ENCODE measurements at regions not wholly inside any gene's neighbourhood (a gene's known extent, or its start where the extent isn't known, plus 50 kb on each side); places are given as distances from the start of the nearest gene placed in this dataset.

DNA sequence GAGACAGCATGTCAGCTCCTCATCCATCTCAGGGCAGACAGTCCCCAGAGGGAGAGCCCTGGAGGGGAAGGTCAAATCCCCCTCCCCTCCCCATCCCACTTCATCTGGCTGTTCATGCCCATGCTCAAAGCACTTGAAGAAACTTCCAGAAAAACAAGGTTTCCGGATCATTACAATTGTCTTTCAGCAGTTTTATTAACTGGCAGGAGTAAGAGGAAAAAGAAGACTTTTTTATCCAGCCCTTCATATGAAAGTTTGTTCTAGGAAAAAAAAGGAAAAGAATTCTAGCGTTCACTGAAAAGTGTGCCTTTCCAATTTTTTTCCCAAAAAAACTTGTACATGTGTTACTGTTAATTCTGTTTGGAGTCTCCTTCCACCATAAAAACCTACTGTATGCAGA is 145.7 kb upstream of the TIAM1 start:
- TF ChIP-seq, protein P1, sequence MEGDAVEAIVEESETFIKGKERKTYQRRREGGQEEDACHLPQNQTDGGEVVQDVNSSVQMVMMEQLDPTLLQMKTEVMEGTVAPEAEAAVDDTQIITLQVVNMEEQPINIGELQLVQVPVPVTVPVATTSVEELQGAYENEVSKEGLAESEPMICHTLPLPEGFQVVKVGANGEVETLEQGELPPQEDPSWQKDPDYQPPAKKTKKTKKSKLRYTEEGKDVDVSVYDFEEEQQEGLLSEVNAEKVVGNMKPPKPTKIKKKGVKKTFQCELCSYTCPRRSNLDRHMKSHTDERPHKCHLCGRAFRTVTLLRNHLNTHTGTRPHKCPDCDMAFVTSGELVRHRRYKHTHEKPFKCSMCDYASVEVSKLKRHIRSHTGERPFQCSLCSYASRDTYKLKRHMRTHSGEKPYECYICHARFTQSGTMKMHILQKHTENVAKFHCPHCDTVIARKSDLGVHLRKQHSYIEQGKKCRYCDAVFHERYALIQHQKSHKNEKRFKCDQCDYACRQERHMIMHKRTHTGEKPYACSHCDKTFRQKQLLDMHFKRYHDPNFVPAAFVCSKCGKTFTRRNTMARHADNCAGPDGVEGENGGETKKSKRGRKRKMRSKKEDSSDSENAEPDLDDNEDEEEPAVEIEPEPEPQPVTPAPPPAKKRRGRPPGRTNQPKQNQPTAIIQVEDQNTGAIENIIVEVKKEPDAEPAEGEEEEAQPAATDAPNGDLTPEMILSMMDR (IDR thresholded peaks at IDR 0.05; ENCODE audit: low read depth, low read length), result no peak
- DNase-seq (ENCODE audit: low read depth in 2 of 2), result no peak

DNA sequence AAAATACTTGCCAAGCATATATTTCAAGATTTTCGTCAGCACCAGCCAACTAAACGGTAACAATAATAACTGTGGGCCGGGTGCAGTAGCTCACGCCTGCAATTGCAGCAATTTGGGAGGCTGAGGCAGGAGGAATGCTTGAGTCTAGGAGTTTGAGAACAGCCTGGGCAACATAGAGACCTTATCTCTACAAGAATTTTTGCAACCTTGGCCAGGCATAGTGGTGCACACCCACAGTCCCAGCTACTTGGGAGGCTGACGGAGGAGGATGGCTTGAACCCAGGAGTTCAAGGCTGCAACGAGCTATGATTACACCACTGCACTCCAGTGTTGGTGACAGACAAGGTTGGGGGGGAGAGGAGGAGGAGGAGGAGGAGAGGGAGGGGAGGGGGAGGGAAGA is 145.0 kb upstream of the TIAM1 start:
- no peak for DNase-seq (ENCODE audit: low read depth in 2 of 2)
- no peak overlapping the region for H3K4me3 ChIP-seq (replicated peaks in 1 of 2; ENCODE audit: low read depth in 2 of 2, low read length in 2 of 2)
- TF ChIP-seq, protein P1 (IDR thresholded peaks at IDR 0.05; ENCODE audit: low read depth, low read length), result no peak

More for the DNA sequence above, 145.7 kb upstream of the TIAM1 start:
- no peak overlapping the region for H3K4me3 ChIP-seq (replicated peaks in 1 of 2; ENCODE audit: low read depth in 2 of 2, low read length in 2 of 2)

DNA sequence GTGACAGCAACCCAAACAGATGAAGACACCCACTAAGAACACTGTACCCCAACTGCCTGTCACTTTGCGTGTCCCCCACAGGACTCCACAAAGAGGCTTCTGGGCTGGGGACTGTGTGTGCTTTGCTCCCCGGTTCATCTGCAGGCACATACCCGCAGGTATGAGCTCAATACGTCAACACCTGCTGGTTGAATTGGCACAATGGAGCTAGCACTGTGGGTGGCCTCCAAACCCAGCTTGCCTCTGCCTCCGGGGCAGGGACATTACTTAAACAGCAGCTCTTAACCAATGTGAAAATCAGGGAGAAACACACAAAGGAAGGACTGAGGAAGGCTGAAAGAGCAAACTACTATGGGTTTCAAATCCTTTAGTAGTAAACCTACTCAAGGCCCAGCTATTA is 140.2 kb upstream of the TIAM1 start:
- TF ChIP-seq, protein P1 (IDR thresholded peaks at IDR 0.05; ENCODE audit: low read depth, low read length), result no peak
- no peak for DNase-seq (ENCODE audit: low read depth in 2 of 2)
- no peak overlapping the region for H3K4me3 ChIP-seq (replicated peaks in 1 of 2; ENCODE audit: low read depth in 2 of 2, low read length in 2 of 2)

DNA sequence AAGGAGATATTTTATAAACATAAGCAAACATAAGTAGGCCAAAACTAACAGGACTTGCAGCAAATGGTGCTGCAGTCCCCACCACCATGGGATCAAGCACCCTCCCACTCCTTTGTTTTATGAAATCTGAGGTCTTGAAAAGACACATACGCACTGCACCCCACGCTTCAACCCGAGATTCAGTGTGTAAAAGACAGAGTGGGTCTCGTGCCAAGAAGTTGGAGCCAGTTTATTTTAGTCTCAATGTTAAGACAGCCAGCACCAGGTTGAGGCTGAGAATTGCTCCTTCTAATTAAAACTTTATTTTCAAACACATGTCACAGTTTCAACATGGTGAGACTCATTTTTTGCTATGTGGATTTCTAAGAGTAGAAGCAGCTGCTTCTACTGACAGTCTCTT is 139.1 kb upstream of the TIAM1 start:
- TF ChIP-seq, protein P1 (IDR thresholded peaks at IDR 0.05; ENCODE audit: low read depth, low read length), result no peak
- H3K4me3 ChIP-seq (replicated peaks in 1 of 2; ENCODE audit: low read depth in 2 of 2, low read length in 2 of 2), result no peak overlapping the region
- no peak for DNase-seq (ENCODE audit: low read depth in 2 of 2)

DNA sequence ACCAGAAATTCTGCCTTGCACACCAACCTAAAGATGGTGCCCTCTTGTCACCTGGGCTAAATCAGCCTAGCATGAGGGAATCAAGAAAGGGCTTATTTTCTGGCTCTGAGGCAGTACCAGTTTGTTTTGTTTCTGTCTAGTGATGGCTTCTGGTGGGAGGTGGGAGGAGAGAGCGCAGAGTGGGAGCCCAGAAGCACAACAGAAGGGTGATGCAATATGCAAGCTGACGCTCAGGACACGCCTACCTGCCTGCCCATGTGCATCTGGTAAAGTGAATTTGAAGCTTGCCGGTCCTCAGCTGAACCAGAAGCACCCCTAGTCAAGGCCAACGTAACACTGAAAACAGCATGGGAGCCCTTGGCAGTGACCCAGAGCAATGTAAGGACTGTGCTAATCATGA is 138.4 kb upstream of the TIAM1 start:
- no peak overlapping the region for H3K4me3 ChIP-seq (replicated peaks in 1 of 2; ENCODE audit: low read depth in 2 of 2, low read length in 2 of 2)
- TF ChIP-seq, protein P1 (IDR thresholded peaks at IDR 0.05; ENCODE audit: low read depth, low read length), result no peak
- no peak for DNase-seq (ENCODE audit: low read depth in 2 of 2)

DNA sequence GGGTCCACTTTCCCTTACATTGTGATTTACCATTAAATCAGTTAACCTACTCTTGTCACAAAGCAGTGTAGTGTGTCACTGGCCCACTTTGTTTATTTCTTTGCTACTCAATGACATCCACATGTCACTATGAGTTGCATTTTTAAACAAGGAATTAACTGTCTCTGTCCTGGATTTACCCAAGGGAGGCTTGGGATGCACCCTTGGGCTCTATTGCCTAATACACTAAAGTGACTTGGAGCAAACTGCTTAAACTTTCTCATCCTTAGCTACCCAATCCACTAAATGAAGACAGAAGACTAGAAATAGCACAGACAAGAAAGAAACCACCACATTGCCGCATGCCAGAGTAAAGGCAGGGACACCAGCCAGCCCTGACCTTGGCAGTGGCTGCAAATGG is 136.2 kb upstream of the TIAM1 start:
- DNase-seq (ENCODE audit: low read depth in 2 of 2), result no peak
- H3K4me3 ChIP-seq (replicated peaks in 1 of 2; ENCODE audit: low read depth in 2 of 2, low read length in 2 of 2), result no peak overlapping the region
- TF ChIP-seq, protein P1 (IDR thresholded peaks at IDR 0.05; ENCODE audit: low read depth, low read length), result no peak

DNA sequence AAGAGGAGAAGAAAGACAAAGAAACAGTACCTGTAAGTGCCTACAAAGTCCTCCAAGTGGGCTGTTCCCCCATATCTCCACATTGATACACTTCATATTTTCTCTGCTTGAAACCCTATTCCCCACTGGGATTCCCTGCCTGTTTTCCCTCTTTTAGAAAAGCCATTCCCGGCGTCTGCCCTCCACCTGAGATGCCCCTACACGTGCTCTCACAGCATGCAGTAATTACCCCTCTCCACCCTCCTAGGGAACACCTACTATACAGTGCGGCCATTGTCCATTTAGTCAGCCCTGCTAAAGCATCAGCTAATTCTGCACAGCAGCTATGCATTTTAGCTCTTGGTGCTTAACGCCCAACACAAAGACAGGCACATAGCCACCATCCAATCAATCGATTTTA is 135.7 kb upstream of the TIAM1 start:
- no peak for DNase-seq (ENCODE audit: low read depth in 2 of 2)
- H3K4me3 ChIP-seq (replicated peaks in 1 of 2; ENCODE audit: low read depth in 2 of 2, low read length in 2 of 2), result no peak overlapping the region
- TF ChIP-seq, protein P1 (IDR thresholded peaks at IDR 0.05; ENCODE audit: low read depth, low read length), result no peak
